ENCODE measurements at regions not wholly inside any gene's neighbourhood (a gene's known extent, or its start where the extent isn't known, plus 50 kb on each side); places are given as distances from the start of the nearest gene placed in this dataset.

GRCh38 chr13:54633456-54633855, 1604.8 kb downstream of the OLFM4 start:
- TF ChIP-seq, protein P1, sequence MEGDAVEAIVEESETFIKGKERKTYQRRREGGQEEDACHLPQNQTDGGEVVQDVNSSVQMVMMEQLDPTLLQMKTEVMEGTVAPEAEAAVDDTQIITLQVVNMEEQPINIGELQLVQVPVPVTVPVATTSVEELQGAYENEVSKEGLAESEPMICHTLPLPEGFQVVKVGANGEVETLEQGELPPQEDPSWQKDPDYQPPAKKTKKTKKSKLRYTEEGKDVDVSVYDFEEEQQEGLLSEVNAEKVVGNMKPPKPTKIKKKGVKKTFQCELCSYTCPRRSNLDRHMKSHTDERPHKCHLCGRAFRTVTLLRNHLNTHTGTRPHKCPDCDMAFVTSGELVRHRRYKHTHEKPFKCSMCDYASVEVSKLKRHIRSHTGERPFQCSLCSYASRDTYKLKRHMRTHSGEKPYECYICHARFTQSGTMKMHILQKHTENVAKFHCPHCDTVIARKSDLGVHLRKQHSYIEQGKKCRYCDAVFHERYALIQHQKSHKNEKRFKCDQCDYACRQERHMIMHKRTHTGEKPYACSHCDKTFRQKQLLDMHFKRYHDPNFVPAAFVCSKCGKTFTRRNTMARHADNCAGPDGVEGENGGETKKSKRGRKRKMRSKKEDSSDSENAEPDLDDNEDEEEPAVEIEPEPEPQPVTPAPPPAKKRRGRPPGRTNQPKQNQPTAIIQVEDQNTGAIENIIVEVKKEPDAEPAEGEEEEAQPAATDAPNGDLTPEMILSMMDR (IDR thresholded peaks at IDR 0.05): no peak
- TF ChIP-seq POLR2A (IDR thresholded peaks at IDR 0.05): no peak

Measured in thyroid gland (tissue), 4 donors.